GM21515 (cell line): ENCODE measurements at regions not wholly inside any gene's neighbourhood (a gene's known extent, or its start where the extent isn't known, plus 50 kb on each side); places are given as distances from the start of the nearest gene placed in this dataset.
"Not testable (repeated sequence)": the region's sequence is repeated elsewhere in the genome, so short reads cannot be mapped to it uniquely, and the experiment has no call there.

Experiments used
- ATAC-seq: cut with Tn5 transposase; IDR thresholded peaks from one replicate; pipeline ENCODE4 v1.9.1; 2021; ENCODE audit not compliant: unreplicated experiment

DNA sequence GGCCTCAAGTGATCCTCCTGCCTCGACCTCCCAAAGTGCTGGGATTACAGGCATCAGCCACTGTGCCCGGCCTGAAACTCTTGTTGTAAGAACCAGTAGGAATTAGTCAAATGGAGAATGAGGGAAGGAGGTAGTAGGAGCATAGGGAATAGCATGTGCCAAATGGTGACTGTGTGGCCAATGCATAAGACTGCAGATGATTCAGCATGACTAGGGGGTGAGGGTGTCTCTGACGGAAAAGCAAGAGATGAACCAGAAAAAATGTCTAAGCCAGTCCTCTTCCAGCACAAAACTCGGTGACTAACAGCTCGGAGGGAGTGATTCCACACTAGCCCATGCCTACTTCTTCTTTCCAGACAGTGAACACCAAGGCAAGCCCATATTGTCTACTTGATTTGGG, 58.2 kb upstream of the DUSP21 start:
- no peak for ATAC-seq

DNA sequence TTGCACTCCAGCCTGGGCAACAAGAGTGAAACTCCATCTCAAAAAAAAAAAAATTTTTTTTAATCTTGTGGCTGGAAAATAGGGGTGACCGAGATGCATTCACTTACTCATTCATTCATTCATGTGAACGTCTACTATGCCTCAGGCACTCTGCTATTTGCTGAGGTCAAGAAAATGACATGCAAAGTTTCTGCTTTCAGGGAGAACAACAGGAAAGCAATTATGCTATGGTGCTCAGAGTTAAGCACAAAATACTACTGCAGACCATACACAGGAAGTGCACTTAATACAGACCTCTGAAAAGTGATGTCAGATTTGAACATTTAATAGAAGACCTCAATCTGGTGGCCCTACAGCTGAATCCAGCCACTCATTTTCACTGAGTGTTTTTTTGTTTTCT, 59.6 kb upstream of the DUSP21 start:
- ATAC-seq, result no peak

DNA sequence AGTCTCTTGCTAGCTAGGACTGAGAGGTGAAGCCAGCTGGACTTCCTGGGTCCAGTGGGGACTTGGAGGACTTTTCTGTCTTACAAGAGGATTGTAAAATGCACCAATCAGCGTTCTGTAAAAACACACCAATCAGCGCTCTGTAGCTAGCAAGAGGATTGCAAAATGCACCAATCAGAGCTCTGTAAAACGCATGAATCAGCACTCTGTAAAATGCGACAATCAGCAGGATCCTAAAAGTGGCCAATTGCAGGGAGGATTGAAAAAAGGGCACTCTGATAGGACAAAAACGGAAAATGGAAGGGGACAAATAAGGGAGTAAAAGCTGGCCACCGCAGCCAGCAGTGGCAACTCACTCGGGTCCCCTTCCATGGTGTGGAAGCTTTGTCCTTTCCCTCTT, 65.6 kb upstream of the DUSP21 start:
- no peak for ATAC-seq

DNA sequence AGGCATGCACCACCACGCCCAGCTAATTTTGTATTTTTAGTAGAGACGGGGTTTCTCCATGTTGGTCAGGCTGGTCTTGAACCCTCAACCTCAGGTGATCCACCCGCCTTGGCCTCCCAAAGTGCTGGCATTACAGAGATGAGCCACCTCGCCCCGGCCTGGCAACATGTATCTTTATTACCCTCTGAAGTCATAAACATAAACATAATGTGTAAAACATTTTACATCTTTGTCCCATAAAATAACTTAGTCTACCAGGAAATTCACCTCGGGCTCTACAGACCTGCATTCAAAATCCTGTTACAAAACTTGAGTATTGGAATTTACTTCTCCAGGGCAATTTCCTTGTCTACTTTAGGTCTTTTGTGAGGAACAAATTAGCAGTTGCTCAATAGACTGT, 68.1 kb upstream of the DUSP21 start:
- ATAC-seq, result no peak

DNA sequence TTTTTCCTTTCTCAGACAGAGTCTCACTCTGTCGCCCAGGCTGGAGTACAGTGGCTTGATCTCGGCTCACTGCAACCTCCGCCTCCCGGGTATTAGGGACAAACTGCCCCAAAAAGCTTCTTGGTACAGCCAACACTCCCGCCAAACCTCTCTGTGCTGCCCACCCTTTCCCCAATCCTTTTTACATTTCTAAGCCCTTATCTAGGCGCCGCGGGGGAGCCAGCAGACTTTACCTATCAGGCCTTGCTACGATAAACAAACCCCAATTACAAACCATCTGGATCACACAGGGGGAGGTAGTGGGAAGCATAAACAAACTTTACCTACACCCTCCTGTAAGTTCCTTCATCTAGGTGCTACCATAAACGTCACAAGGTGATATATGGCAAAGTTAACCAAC, 69.8 kb upstream of the DUSP21 start:
- ATAC-seq, result not testable (repeated sequence)

DNA sequence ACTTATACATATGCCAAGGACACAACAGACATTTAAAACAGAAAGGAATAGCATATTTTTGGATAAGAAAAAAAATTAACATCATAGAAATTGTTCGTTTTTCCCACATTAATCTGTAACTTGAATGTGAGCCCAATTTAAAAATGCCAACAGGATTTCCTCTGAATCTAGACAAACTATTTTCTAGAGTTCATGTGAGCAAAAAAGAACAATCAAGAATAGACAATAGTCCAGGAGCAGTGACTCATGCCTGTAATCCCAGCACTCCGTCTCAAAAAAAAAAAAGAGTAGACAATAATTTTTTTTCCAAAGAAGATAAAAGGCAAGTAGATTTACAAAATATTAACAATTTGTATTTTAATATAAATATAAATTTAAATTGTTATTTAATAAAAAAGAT, 73.7 kb upstream of the DUSP21 start:
- ATAC-seq, result no peak

DNA sequence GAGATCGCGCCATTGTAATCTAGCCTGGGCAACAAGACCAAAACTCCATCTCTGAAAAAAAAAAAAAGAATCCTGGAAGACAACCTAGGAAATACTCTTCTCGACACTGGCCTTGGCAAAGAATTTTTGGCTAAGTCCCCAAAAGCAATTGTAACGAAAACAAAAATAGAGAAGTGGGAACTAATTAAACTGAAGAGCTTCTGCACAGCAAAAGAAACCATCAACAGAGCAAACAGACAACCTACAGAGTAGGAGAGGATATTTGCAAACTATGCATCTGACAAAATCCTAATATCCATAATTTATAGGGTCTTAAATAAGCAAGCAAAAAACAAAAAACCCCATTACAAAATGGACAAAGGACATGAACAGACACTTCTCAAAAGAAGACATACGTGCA, 76.5 kb upstream of the DUSP21 start:
- no peak for ATAC-seq

DNA sequence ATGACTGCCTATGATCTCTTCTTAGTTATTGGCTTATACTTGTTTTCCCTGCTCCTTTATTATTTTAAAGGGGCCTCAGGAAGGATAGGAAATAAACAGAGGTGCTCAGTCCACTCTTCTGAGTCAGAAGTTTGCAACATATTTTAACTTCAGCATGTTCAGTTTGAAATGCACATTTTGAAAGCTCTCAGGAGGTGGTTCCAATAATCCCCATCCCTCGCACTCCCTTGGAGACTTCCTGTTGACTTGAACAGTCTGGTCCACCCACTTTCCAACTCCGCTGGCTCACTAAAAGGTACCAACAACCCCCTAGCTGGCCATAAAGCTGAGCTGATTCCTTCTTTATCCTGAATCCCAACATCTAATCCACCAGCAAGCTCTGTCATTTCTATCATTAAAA, 78.3 kb upstream of the DUSP21 start:
- ATAC-seq, result no peak

DNA sequence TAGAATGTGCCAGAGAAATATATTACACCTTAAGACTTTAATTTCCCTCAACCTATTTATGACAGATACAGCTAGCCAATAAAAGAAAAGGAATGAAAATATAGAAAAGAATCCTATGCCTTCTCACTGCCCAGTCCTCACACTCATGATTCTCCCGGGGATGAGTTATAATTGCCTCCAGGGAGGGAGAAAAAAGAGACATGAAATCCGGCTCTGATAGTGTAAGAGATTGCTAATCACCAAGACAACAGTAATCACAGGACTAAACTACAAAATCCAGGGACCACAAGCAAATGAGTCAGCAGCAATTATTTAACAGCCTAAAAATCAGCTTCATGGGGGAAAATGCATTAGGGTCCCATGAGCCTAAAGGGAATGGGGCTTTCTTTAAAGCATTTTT, 95.9 kb upstream of the DUSP21 start:
- ATAC-seq, result no peak

DNA sequence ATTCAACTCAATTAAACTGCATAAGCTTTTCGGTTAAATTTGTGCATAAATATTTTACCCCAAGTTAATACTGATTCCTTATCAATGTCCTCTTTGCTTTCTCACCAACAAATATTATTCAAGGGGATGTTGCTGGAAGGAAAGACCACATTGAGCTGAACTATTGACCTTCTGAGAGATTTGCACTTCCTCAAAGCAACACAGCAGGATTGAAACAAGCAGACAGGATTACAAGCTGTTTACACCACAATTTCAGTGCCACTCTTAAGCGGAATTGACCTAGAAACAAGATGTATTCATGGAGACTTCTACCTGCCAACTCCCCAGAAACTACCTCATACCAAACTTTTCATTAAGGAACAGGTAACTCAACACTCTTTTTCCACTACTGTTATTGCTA, 96.5 kb upstream of the DUSP21 start:
- no peak for ATAC-seq

DNA sequence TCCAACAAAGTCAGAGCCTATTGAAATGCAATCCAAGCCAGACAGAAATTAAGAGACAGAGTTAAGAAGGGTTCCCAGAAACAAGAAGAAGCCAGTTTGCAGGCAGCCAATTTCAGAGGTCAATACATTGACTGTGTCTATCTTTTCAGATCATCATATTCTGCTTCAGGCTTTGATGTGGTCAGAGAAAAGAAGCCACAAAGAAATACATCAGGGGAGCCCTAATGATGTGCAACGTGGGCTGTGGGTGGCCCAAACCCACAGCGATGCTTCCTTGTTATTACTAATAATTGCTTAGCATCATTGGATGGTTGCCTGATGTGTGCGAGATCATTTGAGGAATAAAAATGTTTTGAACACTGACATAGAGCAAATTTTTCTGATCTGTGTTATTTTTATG, 99.0 kb upstream of the DUSP21 start:
- no peak for ATAC-seq

DNA sequence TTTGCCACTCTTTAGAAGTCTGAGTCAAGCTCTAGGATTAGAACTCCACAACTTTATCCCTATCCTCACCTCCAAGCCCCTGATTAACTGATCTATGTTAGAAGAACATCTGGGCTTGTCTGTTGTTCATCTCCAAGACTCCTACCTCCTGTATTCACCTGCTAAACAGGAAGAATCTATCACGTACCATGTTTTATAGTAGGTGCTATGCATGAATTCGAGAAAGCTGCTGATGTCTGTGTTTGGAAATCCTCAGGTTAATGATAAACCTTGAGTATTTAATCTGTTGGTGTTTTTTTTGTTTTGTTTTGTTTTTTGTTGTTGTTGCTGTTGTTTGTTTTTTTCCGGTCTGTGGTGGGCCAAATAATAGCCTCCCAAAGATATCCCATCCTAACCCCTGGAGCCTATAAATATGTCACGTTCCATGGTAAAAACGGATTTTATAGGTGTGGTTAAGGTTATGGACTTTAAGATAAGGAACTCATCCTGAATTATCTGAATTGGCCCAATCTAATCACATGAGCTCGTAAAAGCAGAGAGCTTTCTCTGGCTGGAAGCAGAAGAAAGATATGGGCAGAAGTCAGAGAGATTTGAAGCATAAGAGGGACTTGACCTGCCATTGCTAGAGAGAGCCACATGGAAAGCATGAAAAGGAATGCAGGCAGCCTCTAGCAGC, 101.2 kb upstream of the DUSP21 start:
- no peak for ATAC-seq

DNA sequence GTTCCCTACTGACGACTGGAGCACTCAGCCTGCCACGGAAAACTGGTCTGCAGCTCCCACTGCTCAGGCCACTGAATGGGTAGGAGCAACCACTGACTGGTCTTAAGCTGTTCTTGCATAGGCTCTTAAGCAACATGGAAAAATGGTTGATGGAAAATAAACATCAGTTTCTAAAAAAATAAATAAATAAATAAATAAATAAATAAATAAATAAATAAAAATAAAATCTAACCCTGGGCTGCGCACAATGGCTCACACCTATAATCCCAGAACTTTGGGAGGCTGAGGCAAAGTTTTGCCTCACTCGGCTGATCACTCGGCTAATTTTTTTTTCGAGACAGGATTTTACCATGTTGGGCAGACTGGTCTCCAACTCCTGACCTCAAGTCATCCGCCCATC, 102.0 kb upstream of the DUSP21 start:
- not testable (repeated sequence) for ATAC-seq

DNA sequence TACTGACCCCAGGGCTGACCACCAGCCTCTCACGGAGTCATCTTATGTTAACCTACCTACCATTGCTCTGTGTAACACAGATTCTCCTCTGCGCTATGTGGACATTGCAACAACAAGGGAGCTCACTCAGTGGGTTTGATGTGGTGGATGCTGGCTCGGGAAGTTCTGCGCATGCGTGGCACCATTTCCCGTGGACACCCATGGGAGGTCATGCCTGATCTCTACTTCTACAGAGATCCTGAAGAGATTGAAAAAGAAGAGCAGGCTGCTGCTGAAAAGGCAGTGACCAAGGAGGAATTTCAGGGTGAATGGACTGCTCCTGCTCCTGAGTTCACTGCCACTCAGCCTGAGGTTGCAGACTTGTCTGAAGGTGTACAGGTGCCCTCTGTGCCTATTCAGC, 102.4 kb upstream of the DUSP21 start:
- ATAC-seq, result not testable (repeated sequence)

DNA sequence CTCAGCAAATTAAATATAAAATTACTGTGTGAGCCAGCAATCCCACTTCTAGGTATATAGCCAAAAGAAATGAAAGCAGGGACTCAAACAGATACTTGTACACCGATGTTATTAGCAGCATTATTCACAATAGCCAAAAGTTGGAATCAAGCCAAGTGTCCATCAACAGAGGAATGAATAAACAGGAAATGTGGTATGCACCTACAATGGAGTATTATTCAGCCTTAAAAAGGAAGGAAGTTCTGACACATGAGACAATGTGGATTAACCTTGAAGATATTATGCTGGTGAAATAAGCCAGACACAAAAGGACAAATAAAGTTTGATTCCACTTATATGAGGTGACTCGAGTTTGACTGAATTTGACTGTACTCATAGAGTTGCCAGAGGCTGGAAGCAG, 108.3 kb upstream of the DUSP21 start:
- no peak for ATAC-seq

DNA sequence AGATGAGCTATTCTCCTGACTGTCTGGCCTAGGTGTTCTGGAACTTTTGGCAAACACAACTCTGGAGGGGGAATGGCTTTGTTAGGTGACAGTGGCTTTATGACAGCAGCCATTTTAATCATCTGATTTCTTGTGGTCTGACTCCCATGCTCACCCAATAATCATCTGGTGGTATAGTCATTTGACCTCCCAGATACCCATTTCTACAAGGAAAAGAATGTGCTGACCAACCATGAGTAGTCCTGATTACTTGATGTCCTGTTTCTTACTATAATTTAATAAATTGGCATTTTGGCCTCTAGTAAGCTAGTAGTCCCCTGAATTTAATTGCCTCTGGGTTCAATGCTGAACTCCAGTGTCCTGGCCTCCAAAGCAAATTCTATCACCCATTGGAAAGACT, 109.9 kb upstream of the DUSP21 start:
- ATAC-seq, result no peak

DNA sequence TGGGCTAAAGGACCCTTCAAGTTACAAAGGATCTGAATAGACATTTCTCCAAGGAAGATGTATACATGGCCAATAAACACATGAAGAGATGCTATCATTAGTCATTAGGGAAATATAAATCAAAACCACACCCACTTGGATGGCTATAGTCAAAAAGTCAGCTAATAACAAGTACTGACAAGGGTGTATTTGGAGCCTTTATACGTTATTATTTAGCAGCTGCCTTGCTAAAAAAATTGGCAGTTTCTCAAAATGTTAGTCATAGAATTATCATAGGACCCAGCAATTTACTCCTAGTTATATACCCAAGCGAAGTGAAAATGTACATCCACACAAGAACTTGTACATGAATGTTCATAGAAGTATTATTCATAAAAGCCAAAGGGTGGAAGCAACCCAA, 112.7 kb upstream of the DUSP21 start:
- no peak for ATAC-seq

DNA sequence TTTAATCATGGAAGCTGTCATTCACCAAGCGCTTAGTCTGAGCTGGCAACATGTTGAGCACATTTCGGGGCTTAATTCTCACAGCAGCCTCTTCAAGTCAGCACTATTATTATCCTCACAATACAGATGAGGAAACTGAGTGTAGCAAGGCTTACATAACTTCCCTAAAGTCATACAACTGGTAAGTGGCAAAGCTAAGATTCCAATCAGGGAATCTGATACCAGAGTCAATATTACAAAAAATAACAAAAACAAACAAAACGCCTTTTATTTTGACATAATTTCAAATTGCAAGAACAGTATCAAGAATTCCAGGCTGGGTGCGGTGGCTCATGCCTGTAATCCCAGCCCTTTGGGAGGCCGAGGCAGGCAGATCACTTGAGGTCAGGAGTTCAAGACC, 120.4 kb upstream of the DUSP21 start:
- ATAC-seq, result no peak

DNA sequence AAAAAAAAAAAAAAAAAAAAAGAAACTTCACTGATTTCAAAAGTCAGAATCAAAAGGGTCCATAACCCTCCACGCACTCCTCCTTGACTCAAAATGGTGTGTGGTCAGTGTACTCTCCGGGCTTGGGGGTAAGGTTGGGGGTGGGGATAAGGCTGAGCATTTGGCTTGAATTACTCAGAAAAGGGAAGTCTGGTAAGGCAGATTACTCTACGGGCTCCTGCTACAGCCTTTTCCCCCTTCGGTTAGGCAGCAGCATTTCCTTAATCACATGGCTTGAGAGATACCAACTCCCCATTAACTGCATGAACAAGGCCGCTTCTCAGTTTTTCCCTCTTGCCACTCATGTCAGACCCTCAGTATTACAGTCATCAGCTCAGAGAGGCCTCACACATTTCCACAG, 135.4 kb upstream of the DUSP21 start:
- no peak for ATAC-seq

DNA sequence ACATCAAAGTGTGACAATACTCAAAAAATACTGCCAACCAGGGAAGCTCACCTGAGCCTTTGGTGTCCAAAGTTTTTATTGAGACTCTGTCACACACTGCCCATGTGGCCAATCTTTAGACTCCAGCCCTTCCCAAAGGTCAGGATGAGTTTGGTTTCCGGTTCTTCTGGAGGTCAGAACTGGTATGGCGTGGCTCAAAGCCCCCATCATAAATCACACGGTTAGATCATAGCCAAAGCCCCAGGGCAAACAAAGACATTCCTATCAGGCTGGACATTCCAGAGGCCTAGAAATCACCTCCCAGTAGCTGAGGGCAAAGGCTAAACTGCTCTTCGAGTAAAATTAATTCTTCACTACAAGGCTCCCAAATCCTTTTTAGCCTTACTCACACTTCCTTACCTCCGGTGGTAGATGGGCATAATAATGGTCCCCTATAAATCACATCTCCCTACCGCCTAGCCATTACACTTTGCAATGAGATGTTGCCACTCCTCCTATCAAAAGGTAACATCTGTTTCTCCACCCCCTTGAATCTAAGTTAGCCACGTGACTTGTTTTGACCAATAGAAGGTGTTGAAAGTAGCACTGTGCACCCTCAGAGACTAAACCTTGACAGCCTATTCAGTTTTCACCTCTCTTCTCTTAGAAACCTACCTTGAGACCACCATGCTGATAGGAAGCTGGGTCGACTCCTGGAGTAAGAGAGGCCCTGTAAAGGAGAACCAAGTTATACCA, 137.8 kb upstream of the DUSP21 start:
- ATAC-seq, result no peak

DNA sequence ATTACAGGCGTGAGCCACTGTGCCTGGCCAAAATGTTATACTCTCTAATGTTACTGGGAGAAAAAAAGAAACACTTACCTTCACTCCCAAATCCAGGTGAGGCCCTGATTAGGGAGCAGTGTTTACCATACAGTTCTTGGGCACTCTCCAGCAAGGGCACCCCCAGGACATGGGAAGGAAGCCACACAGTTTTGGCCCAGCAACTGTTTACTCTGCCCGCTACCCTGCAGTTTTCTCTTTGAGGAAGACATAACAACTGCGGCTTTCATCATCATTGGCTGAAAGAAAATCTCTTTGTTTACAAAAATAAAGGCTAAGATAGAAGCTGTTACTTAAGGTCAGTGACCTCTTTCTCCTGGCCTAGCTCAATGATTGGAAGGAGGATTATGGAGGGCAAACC, 145.5 kb upstream of the DUSP21 start:
- no peak for ATAC-seq

DNA sequence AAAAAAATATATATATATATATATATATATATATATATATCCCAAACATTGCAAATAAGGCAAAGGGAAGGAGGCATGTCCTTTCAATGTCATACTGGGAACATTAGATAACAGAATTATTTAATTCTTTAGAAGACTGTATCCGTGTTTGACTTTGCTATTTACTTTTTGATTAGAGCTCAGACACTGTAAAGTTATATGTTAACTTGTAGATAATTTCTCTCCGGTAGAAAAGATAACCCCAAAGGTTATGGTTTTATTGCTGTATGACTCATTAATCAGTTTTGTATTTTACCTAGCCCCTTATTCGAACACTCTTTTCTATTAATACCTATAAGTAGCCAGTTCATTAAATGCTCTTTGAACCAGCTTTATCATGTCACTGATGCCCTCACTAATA, 150.6 kb upstream of the DUSP21 start:
- no peak for ATAC-seq

DNA sequence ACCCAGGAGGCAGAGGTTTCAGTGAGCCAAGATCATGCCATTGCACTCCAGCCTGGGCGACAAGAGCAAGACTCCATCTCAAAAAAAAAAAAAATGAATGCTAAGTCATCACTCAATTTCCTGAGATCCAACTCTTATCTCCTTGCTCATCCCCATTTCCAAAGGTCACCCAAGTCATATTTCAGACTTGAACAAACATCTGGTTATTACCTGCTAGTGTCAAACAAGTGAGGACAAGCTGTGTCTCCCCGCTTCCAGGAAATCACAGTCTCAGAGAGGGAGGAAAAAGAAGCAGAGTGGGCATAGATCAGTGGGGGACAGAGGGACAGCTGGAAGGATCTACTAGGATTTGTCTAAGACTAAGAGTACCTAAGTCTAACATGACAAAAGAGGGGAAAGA, 147.5 kb upstream of the FUNDC1 start:
- ATAC-seq, result no peak
